OCI-LY1 (cell line): ENCODE measurements at regions not wholly inside any gene's neighbourhood (a gene's known extent, or its start where the extent isn't known, plus 50 kb on each side); places are given as distances from the start of the nearest gene placed in this dataset.

ENCODE experiments used
- H2AFZ ChIP-seq: fragments of 200-600 bp; sonication (generic), shearing (Covaris generic); 2 replicates; pipeline ENCODE4 v1.6.0; 2014; ENCODE audit warnings: antibody characterized with exemption, mild to moderate bottlenecking, low read length
- H3F3A ChIP-seq: fragments of 200-600 bp; sonication (generic), shearing (Covaris generic); 2 replicates; pipeline ENCODE4 v1.6.0; 2014; ENCODE audit warnings: mild to moderate bottlenecking, antibody characterized with exemption, low read length, moderate library complexity; ENCODE audit not compliant: insufficient read depth
- H3K27ac ChIP-seq: fragments of 200-600 bp; sonication (generic); 2 replicates; pipeline ENCODE4 v1.5.1; 2014; ENCODE audit warnings: low read length, mixed run types, mild to moderate bottlenecking, low read depth; ENCODE audit not compliant: poor library complexity, severe bottlenecking
- H3K27me3 ChIP-seq: fragments of 200-600 bp; sonication (generic); 2 replicates; pipeline ENCODE4 v1.6.0; 2014; ENCODE audit warnings: antibody characterized with exemption, mild to moderate bottlenecking, low read length, moderate library complexity; ENCODE audit not compliant: insufficient read depth
- H3K36me3 ChIP-seq: fragments of 200-600 bp; sonication (generic); 2 replicates; pipeline ENCODE4 v1.6.1; 2014; ENCODE audit warnings: mild to moderate bottlenecking, antibody characterized with exemption, low read length, moderate library complexity, mixed read lengths; ENCODE audit not compliant: insufficient read depth
- H3K4me1 ChIP-seq: fragments of 200-600 bp; sonication (generic); 2 replicates; pipeline ENCODE4 v1.5.1; 2014; ENCODE audit warnings: mild to moderate bottlenecking, low read length, moderate library complexity; ENCODE audit not compliant: insufficient read depth, severe bottlenecking
- H3K4me2 ChIP-seq: fragments of 200-600 bp; sonication (generic), shearing (Covaris generic); 2 replicates; pipeline ENCODE4 v1.6.1; 2014; ENCODE audit warnings: low read length
- H3K4me3 ChIP-seq: fragments of 200-600 bp; sonication (generic); 2 replicates; pipeline ENCODE4 v1.5.1; 2014; ENCODE audit warnings: low read length, low read depth, mild to moderate bottlenecking, mixed read lengths; ENCODE audit not compliant: poor library complexity, severe bottlenecking
- H3K79me2 ChIP-seq: fragments of 200-600 bp; shearing (Covaris generic); 2 replicates; pipeline ENCODE4 v1.6.1; 2016; ENCODE audit warnings: mixed run types, low read length, mixed read lengths; ENCODE audit not compliant: insufficient read depth
- H3K9ac ChIP-seq: fragments of 200-600 bp; sonication (generic), shearing (Covaris generic); 2 replicates; pipeline ENCODE4 v1.6.1; 2014; ENCODE audit warnings: mild to moderate bottlenecking, low read length, mixed read lengths
- H3K9me2 ChIP-seq: fragments of 200-600 bp; sonication (generic), shearing (Covaris generic); 2 replicates; pipeline ENCODE4 v1.6.1; 2014; ENCODE audit warnings: low read depth, mild to moderate bottlenecking, low read length, mixed read lengths
- H3K9me3 ChIP-seq: fragments of 200-600 bp; shearing (Covaris generic); 2 replicates; pipeline ENCODE4 v1.6.1; 2014; ENCODE audit warnings: low read length, mixed read lengths
- H4K20me1 ChIP-seq: fragments of 200-600 bp; sonication (generic), shearing (Covaris generic); 2 replicates; pipeline ENCODE4 v1.6.0; 2016; ENCODE audit warnings: mild to moderate bottlenecking, low read length; ENCODE audit not compliant: insufficient read depth
- EZH2 ChIP-seq: fragments of 200-600 bp; sonication (generic), shearing (Covaris generic); IDR thresholded peaks from 2 replicates; pipeline ENCODE4 v1.8.0; 2017; ENCODE audit warnings: borderline replicate concordance, mixed run types, mild to moderate bottlenecking, antibody characterized with exemption, low read length, moderate library complexity, mixed read lengths
- TF ChIP-seq, protein P1 (sequence below): fragments of 200-600 bp; sonication (generic), shearing (Covaris generic); IDR thresholded peaks from 2 replicates; pipeline ENCODE4 v1.5.1; 2017; ENCODE audit warnings: mild to moderate bottlenecking, antibody characterized with exemption, low read length, moderate library complexity, mixed read lengths

DNA sequence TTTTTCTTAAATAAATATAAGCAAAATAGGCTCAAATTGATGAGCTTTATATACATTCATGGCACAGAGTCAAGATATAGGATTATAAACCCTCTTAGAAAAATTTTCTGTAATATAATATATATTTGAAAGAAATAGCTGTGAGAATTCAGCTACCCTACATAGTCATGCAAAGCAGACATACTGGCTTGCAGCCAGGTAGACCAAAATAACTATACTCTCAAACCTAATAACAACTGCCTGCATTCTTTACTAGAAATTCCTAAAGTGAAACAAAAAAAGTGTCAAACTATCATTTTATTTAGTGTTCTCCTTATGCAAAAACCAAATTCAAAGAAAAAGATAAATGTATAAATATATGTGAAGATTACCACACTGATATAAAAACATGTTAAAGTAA, 1390.2 kb downstream of the C4orf33 start:
- H3K9me3 ChIP-seq, result no peaks in the 10 kb centered on the region

DNA sequence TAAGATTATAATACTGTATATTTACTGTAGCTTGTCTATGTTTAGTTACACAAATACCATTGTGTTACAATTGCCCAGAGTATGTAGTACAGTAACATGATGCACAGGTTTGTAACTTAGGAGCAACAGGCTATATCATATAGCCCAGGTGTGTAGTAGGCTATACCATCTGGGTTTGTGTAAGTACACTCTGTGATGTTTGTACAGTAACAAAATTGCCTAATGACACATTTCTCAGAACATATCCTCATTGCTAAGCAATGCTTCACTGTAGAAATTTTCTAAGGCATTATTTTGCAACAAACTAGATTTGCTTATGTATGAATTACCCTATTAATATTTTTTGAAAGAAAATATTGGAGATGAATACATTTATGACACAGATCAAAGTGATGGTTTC, 1390.9 kb downstream of the C4orf33 start:
- Histone ChIP-seq H3F3A (no peaks in the 10 kb centered on the region), H3K4me1 (peaks cover 13% of the 10 kb centered on the region), H3K79me2 (no peaks in the 10 kb centered on the region), H3K36me3 (no peaks in the 10 kb centered on the region), H3K27ac (no peak overlapping the region), H4K20me1 (no peaks in the 10 kb centered on the region), H3K9ac (no peak overlapping the region), H3K9me3 (no peaks in the 10 kb centered on the region), H3K9me2 (no peaks in the 10 kb centered on the region), H3K27me3 (no peaks in the 10 kb centered on the region), H2AFZ (no peak overlapping the region), H3K4me2 (no peak overlapping the region), H3K4me3 (no peak overlapping the region)
- no peak for TF ChIP-seq EZH2
- TF ChIP-seq, protein P1, sequence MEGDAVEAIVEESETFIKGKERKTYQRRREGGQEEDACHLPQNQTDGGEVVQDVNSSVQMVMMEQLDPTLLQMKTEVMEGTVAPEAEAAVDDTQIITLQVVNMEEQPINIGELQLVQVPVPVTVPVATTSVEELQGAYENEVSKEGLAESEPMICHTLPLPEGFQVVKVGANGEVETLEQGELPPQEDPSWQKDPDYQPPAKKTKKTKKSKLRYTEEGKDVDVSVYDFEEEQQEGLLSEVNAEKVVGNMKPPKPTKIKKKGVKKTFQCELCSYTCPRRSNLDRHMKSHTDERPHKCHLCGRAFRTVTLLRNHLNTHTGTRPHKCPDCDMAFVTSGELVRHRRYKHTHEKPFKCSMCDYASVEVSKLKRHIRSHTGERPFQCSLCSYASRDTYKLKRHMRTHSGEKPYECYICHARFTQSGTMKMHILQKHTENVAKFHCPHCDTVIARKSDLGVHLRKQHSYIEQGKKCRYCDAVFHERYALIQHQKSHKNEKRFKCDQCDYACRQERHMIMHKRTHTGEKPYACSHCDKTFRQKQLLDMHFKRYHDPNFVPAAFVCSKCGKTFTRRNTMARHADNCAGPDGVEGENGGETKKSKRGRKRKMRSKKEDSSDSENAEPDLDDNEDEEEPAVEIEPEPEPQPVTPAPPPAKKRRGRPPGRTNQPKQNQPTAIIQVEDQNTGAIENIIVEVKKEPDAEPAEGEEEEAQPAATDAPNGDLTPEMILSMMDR, result no peak

More for the DNA sequence above, 1390.2 kb downstream of the C4orf33 start:
- Histone ChIP-seq H3K9ac (no peak overlapping the region), H3K27ac (no peak overlapping the region), H3K27me3 (no peaks in the 10 kb centered on the region), H3F3A (no peaks in the 10 kb centered on the region), H3K79me2 (no peaks in the 10 kb centered on the region), H4K20me1 (no peaks in the 10 kb centered on the region), H3K4me2 (no peak overlapping the region), H2AFZ (peak overlapping the region; percentile 84; the same call in 1 of the 2 replicates), H3K9me2 (no peaks in the 10 kb centered on the region), H3K4me1 (peaks cover 13% of the 10 kb centered on the region), H3K4me3 (no peak overlapping the region), H3K36me3 (no peaks in the 10 kb centered on the region)
- TF ChIP-seq, protein P1, result no peak
- no peak for TF ChIP-seq EZH2

DNA sequence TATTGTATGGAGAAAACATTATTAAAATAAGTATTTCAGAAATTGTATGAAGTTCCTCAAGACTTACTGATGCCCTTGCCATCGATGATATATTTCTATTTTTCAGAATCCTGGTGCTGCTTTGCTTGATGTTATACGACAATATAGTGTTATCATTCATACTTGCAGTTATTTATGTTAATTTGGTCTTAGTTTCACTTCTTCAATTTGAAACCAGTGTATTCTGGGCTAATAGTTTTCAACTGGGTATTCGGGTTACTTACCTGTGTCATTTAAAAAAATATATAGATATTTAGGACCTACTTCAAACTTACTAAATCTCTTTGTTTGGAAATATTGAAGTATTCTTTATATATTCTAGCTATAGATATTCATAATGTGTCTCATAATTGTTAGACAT, 1414.7 kb downstream of the C4orf33 start:
- Histone ChIP-seq H3K9me2 (no peaks in the 10 kb centered on the region), H3K4me1 (peaks cover 12% of the 10 kb centered on the region), H4K20me1 (no peaks in the 10 kb centered on the region), H3K4me3 (no peak overlapping the region), H3K79me2 (no peaks in the 10 kb centered on the region), H3K9me3 (no peaks in the 10 kb centered on the region), H3F3A (no peaks in the 10 kb centered on the region), H3K4me2 (no peak overlapping the region), H3K36me3 (no peaks in the 10 kb centered on the region), H3K27me3 (no peaks in the 10 kb centered on the region), H2AFZ (0 out of 2 replicates have a peak overlapping the region, but pooled peaks have one; percentile 27), H3K9ac (no peak overlapping the region), H3K27ac (no peak overlapping the region)
- TF ChIP-seq EZH2, result no peak
- TF ChIP-seq, protein P1, result no peak
